ENCODE measurements at regions not wholly inside any gene's neighbourhood (a gene's known extent, or its start where the extent isn't known, plus 50 kb on each side); places are given as distances from the start of the nearest gene placed in this dataset.

DNA sequence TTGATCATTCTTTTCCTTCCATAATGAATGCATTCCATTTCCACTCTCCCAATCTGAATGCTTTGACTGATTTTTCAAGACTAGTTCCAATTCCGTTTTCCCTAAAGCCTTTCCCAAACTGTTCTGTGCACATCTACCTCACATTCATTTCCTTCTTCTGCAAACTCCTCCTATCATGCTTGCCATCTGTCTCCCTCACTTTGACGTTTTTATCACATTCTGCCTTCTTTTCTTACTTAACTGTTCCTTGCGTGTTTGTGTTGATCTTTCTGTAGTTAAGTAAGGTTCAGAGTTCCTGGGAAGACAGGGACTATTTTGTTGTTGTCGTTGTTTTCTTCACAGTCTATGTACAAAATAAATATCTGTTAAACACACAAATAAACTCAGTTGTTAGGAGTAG is 179.0 kb downstream of the NXPE2 start:
- H3K4me2 ChIP-seq, result no peak overlapping the region
- H3K4me3 ChIP-seq, result no peak overlapping the region
- DNase-seq (ENCODE audit: low spot score), result no peak
- H3K27ac Mint-ChIP-seq, result no peak overlapping the region
- no peaks in the 10 kb centered on the region for H3K4me1 Mint-ChIP-seq
- no peaks in the 10 kb centered on the region for H4K20me1 ChIP-seq (ENCODE audit: low read depth)
- H3K27me3 ChIP-seq, result no peaks in the 10 kb centered on the region
- no peak overlapping the region for H2AFZ ChIP-seq (replicated peaks)
- no peaks in the 10 kb centered on the region for H3K9me3 ChIP-seq (ENCODE audit: low read depth)
- no peaks in the 10 kb centered on the region for H3K36me3 Mint-ChIP-seq
- no peaks in the 10 kb centered on the region for H3K79me2 ChIP-seq (ENCODE audit: low read depth)
- H3K27me3 Mint-ChIP-seq (ENCODE audit: insufficient read depth, low read depth), result peaks cover 6% of the 10 kb centered on the region
- H3K27ac ChIP-seq, result no peak overlapping the region
- H3K4me1 ChIP-seq, result no peaks in the 10 kb centered on the region
- H3F3A ChIP-seq (ENCODE audit: low read depth), result no peaks in the 10 kb centered on the region
- H3K9me3 Mint-ChIP-seq, result peaks cover 4% of the 10 kb centered on the region
- no peak overlapping the region for H3K4me3 Mint-ChIP-seq
- H3K9ac ChIP-seq, result no peak overlapping the region
- H3K36me3 ChIP-seq, result no peaks in the 10 kb centered on the region
- TF ChIP-seq, protein P1, sequence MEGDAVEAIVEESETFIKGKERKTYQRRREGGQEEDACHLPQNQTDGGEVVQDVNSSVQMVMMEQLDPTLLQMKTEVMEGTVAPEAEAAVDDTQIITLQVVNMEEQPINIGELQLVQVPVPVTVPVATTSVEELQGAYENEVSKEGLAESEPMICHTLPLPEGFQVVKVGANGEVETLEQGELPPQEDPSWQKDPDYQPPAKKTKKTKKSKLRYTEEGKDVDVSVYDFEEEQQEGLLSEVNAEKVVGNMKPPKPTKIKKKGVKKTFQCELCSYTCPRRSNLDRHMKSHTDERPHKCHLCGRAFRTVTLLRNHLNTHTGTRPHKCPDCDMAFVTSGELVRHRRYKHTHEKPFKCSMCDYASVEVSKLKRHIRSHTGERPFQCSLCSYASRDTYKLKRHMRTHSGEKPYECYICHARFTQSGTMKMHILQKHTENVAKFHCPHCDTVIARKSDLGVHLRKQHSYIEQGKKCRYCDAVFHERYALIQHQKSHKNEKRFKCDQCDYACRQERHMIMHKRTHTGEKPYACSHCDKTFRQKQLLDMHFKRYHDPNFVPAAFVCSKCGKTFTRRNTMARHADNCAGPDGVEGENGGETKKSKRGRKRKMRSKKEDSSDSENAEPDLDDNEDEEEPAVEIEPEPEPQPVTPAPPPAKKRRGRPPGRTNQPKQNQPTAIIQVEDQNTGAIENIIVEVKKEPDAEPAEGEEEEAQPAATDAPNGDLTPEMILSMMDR (IDR thresholded peaks at IDR 0.05), result no peak
- TF ChIP-seq EZH2phosphoT487 (IDR thresholded peaks at IDR 0.05) (no peak), EZH2 (IDR thresholded peaks at IDR 0.05) (no peak)

DNA sequence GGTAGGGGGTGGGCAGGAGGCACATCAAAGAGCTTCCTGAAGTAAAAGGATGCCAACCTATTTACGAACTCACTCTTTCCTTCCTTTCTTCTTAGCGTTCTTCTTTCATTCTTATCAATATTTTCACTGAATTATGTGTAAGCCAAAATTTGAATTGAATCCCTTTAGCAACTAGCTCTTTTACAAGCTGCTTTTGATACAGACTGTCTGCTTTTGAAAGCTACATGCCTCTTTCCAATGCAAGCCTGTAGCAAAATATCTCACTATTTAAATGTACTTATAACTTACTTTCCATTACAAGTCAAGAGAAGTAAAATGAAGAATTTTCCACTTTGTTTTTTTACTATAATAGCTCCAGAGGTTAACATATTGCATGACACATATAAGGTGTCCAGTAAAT is 186.6 kb downstream of the NXPE2 start:
- H3F3A ChIP-seq (ENCODE audit: low read depth), result no peaks in the 10 kb centered on the region
- Mint-ChIP-seq H3K27me3 (ENCODE audit: insufficient read depth, low read depth) (peaks cover under 1% of the 10 kb centered on the region), H3K4me3 (no peak overlapping the region), H3K27ac (no peak overlapping the region), H3K9me3 (peaks cover 4% of the 10 kb centered on the region), H3K4me1 (no peaks in the 10 kb centered on the region), H3K36me3 (no peaks in the 10 kb centered on the region)
- no peak overlapping the region for H3K9ac ChIP-seq
- H3K4me3 ChIP-seq, result no peak overlapping the region
- no peaks in the 10 kb centered on the region for H3K79me2 ChIP-seq (ENCODE audit: low read depth)
- no peaks in the 10 kb centered on the region for H4K20me1 ChIP-seq (ENCODE audit: low read depth)
- no peak overlapping the region for H3K4me2 ChIP-seq
- H3K27ac ChIP-seq, result no peak overlapping the region
- H3K9me3 ChIP-seq (ENCODE audit: low read depth), result no peaks in the 10 kb centered on the region
- no peaks in the 10 kb centered on the region for H3K27me3 ChIP-seq
- no peaks in the 10 kb centered on the region for H3K4me1 ChIP-seq
- no peak for DNase-seq (ENCODE audit: low spot score)
- no peak overlapping the region for H2AFZ ChIP-seq (replicated peaks)
- H3K36me3 ChIP-seq, result no peaks in the 10 kb centered on the region
- TF ChIP-seq EZH2 (IDR thresholded peaks at IDR 0.05), result no peak
- TF ChIP-seq, protein P1 (IDR thresholded peaks at IDR 0.05), result no peak

GRCh38 chr11:114876234-114876633 is 197.9 kb downstream of the NXPE2 start:
- no peak overlapping the region for H3K4me3 Mint-ChIP-seq
- peaks cover 4% of the 10 kb centered on the region for H3K9me3 Mint-ChIP-seq

More at GRCh38 chr11:114876234-114876633, 197.9 kb downstream of the NXPE2 start:
- no peak overlapping the region for H3K4me2 ChIP-seq
- H3K36me3 ChIP-seq, result no peaks in the 10 kb centered on the region
- no peaks in the 10 kb centered on the region for H4K20me1 ChIP-seq (ENCODE audit: low read depth)
- Mint-ChIP-seq H3K36me3 (no peaks in the 10 kb centered on the region), H3K27me3 (ENCODE audit: insufficient read depth, low read depth) (peaks cover 17% of the 10 kb centered on the region), H3K4me1 (peaks cover 20% of the 10 kb centered on the region), H3K27ac (no peak overlapping the region)
- no peak overlapping the region for H3K4me3 ChIP-seq
- H3K27ac ChIP-seq, result no peak overlapping the region
- TF ChIP-seq EZH2phosphoT487 (IDR thresholded peaks at IDR 0.05), result no peak
- no peak for TF ChIP-seq EZH2 (IDR thresholded peaks at IDR 0.05)
- TF ChIP-seq, protein P1 (IDR thresholded peaks at IDR 0.05), result no peak
- peak; percentile 7 for DNase-seq (ENCODE audit: low spot score)
- peaks cover 7% of the 10 kb centered on the region for H3K27me3 ChIP-seq
- H3K79me2 ChIP-seq (ENCODE audit: low read depth), result no peaks in the 10 kb centered on the region
- peaks cover 10% of the 10 kb centered on the region for H3K4me1 ChIP-seq
- no peak overlapping the region for H2AFZ ChIP-seq (replicated peaks)
- H3K9me3 ChIP-seq (ENCODE audit: low read depth), result no peaks in the 10 kb centered on the region
- no peak overlapping the region for H3K9ac ChIP-seq
- no peaks in the 10 kb centered on the region for H3F3A ChIP-seq (ENCODE audit: low read depth)

All from neural progenitor cell (in vitro differentiated cells).